Parathyroid adenoma (tissue), 2 donors: ENCODE measurements at regions not wholly inside any gene's neighbourhood (a gene's known extent, or its start where the extent isn't known, plus 50 kb on each side); places are given as distances from the start of the nearest gene placed in this dataset.

Source experiments
- H2AFZ ChIP-seq: fragments of 300-600 bp; sonication (generic); one replicate; pipeline ENCODE4 v1.7.0; 2017; ENCODE audit warnings: antibody characterized with exemption, mild to moderate bottlenecking
- H3K27ac ChIP-seq: fragments of 300-600 bp; sonication (generic); one replicate; pipeline ENCODE4 v1.7.0; 2017
- H3K27me3 ChIP-seq: fragments of 300-600 bp; sonication (generic); one replicate; pipeline ENCODE4 v1.7.0; 2017; ENCODE audit warnings: low read length; ENCODE audit not compliant: control insufficient read depth, insufficient read depth
- H3K36me3 ChIP-seq: fragments of 300-600 bp; sonication (generic); one replicate; pipeline ENCODE4 v1.7.0; 2017; ENCODE audit warnings: low read length; ENCODE audit not compliant: control insufficient read depth, insufficient read depth
- H3K4me1 ChIP-seq: fragments of 300-600 bp; sonication (generic); one replicate; pipeline ENCODE4 v1.7.0; 2017; ENCODE audit warnings: control low read depth
- H3K4me2 ChIP-seq: fragments of 300-600 bp; sonication (generic); one replicate; pipeline ENCODE4 v1.7.0; 2017; ENCODE audit warnings: low read length
- H3K4me3 ChIP-seq: fragments of 300-600 bp; sonication (generic); one replicate; pipeline ENCODE4 v1.7.0; 2017; ENCODE audit warnings: low read depth, low read length
- H3K79me2 ChIP-seq: fragments of 300-600 bp; sonication (generic); one replicate; pipeline ENCODE4 v1.7.0; 2017; ENCODE audit warnings: control low read depth
- H3K9ac ChIP-seq: fragments of 300-600 bp; sonication (generic); one replicate; pipeline ENCODE4 v1.7.0; 2017; ENCODE audit warnings: mild to moderate bottlenecking
- H3K9me3 ChIP-seq: fragments of 300-600 bp; sonication (generic); one replicate; pipeline ENCODE4 v1.7.0; 2017; ENCODE audit warnings: low read length; ENCODE audit not compliant: control insufficient read depth
- CTCF ChIP-seq: fragments of 300-600 bp; sonication (generic); IDR thresholded peaks from one replicate; pipeline ENCODE4 v1.7.0; 2017; ENCODE audit warnings: antibody characterized with exemption, mild to moderate bottlenecking
- donor health status: primary hyperparathyroidism.

- Histone ChIP-seq H3K36me3 (no peaks in the 10 kb centered on the region), H2AFZ (no peak overlapping the region), H3K9me3 (no peaks in the 10 kb centered on the region), H3K4me3 (no peak overlapping the region), H3K27me3 (no peaks in the 10 kb centered on the region), H3K79me2 (no peaks in the 10 kb centered on the region), H3K4me1 (no peaks in the 10 kb centered on the region), H3K4me2 (no peak overlapping the region), H3K27ac (no peak overlapping the region), H3K9ac (no peak overlapping the region)
- TF ChIP-seq CTCF, result no peak
These were observed 457.0 kb downstream of the USP25 start for GRCh38 chr21:16186742-16187141.

- no peak for TF ChIP-seq CTCF
- no peaks in the 10 kb centered on the region for H3K4me1 ChIP-seq
- H3K27ac ChIP-seq, result no peak overlapping the region
- H3K4me2 ChIP-seq, result no peak overlapping the region
- no peaks in the 10 kb centered on the region for H3K79me2 ChIP-seq
- no peaks in the 10 kb centered on the region for H3K36me3 ChIP-seq
- no peaks in the 10 kb centered on the region for H3K9me3 ChIP-seq
- H3K9ac ChIP-seq, result no peak overlapping the region
- H3K4me3 ChIP-seq, result no peak overlapping the region
- no peaks in the 10 kb centered on the region for H3K27me3 ChIP-seq
- H2AFZ ChIP-seq, result no peak overlapping the region
These were observed 458.0 kb downstream of the USP25 start for GRCh38 chr21:16187603-16188301.

- Histone ChIP-seq H3K9ac (no peak overlapping the region), H3K36me3 (no peaks in the 10 kb centered on the region), H3K4me1 (no peaks in the 10 kb centered on the region), H3K4me2 (no peak overlapping the region), H3K4me3 (no peak overlapping the region), H2AFZ (no peak overlapping the region), H3K27ac (no peak overlapping the region), H3K9me3 (no peaks in the 10 kb centered on the region), H3K79me2 (no peaks in the 10 kb centered on the region), H3K27me3 (no peaks in the 10 kb centered on the region)
- no peak for TF ChIP-seq CTCF
These were observed 463.1 kb downstream of the USP25 start for GRCh38 chr21:16192902-16193301.

GRCh38 chr21:16193496-16194094 lies 463.8 kb downstream of the USP25 start:
- Histone ChIP-seq H3K4me1 (no peaks in the 10 kb centered on the region), H3K9ac (no peak overlapping the region), H2AFZ (no peak overlapping the region), H3K79me2 (no peaks in the 10 kb centered on the region), H3K36me3 (no peaks in the 10 kb centered on the region), H3K4me3 (no peak overlapping the region), H3K27me3 (no peaks in the 10 kb centered on the region), H3K4me2 (no peak overlapping the region), H3K9me3 (no peaks in the 10 kb centered on the region), H3K27ac (peak overlapping the region; percentile 24)
- no peak for TF ChIP-seq CTCF
